Panc1 (cell line): ENCODE measurements at regions not wholly inside any gene's neighbourhood (a gene's known extent, or its start where the extent isn't known, plus 50 kb on each side); places are given as distances from the start of the nearest gene placed in this dataset.

Experiments used
- ATAC-seq: fragments of 200-7000 bp; cut with Tn5 transposase; 2 replicates; pipeline ENCODE4 v1.9.1; 2020; ENCODE audit warnings: mild to moderate bottlenecking, moderate library complexity
- BruUV-seq: library from RNA; stranded (reverse); fragments of 400-500 nt; replicated peaks from 2 replicates; lab custom pipeline; 2021; lab: Mats Ljungman, UMichigan
- CTCF ChIA-PET: fragments of 300-600 bp; sonication (Branson Sonifier 250); formaldehyde crosslinking; loops from one replicate; lab custom pipeline; 2022; ENCODE audit warnings: antibody characterized with exemption; lab: Charles Lee
- POLR2A ChIA-PET: fragments of 300-600 bp; sonication (Branson Sonifier 250); formaldehyde crosslinking; loops from one replicate; lab custom pipeline; 2022; ENCODE audit warnings: antibody characterized with exemption; lab: Charles Lee
- DNase-seq: peaks from one replicate; pipeline ENCODE4 v3.0.0-alpha.2; 2010; ENCODE audit warnings: low read depth, low spot score
- H3K27ac ChIP-seq: 2 replicates; pipeline ENCODE4 v1.5.1; 2011; ENCODE audit warnings: mild to moderate bottlenecking, low read length, inconsistent platforms
- H3K27me3 ChIP-seq: fragments of 200-500 bp; sonication (Bioruptor generic); 2 replicates; pipeline ENCODE4 v1.6.0; 2014; ENCODE audit warnings: low read length, inconsistent platforms; ENCODE audit not compliant: control insufficient read depth, insufficient read depth
- H3K36me3 ChIP-seq: fragments of 200-500 bp; sonication (Bioruptor generic); 2 replicates; pipeline ENCODE4 v1.5.1; 2014; ENCODE audit warnings: inconsistent platforms, mild to moderate bottlenecking, low read length, moderate library complexity; ENCODE audit not compliant: control insufficient read depth, insufficient read depth
- H3K4me1 ChIP-seq: 2 replicates; pipeline ENCODE4 v1.5.1; 2011; ENCODE audit warnings: inconsistent platforms, mild to moderate bottlenecking, low read length, moderate library complexity; ENCODE audit not compliant: control insufficient read depth, insufficient read depth
- H3K4me3 ChIP-seq, 2 experiments: 2 replicates each; pipeline ENCODE4 v1.5.1; 2011 to 2012; ENCODE audit warnings: low read depth in 2 of 2, low read length in 2 of 2, mild to moderate bottlenecking in 2 of 2, inconsistent platforms in 1 of 2, moderate library complexity in 1 of 2
- H3K9me3 ChIP-seq: fragments of 200-500 bp; sonication (Bioruptor generic); 2 replicates; pipeline ENCODE4 v1.5.1; 2014; ENCODE audit warnings: low read depth, mild to moderate bottlenecking, inconsistent platforms, low read length, moderate library complexity; ENCODE audit not compliant: control insufficient read depth, insufficient read depth
- CTCF ChIP-seq: fragments of 450-650 bp; IDR thresholded peaks from 2 replicates; pipeline ENCODE4 v1.5.1; 2017; ENCODE audit warnings: mild to moderate bottlenecking
- POLR2AphosphoS5 ChIP-seq: IDR thresholded peaks from 2 replicates; pipeline ENCODE4 v1.6.1; 2012; ENCODE audit warnings: mild to moderate bottlenecking, low read depth, low read length, moderate library complexity
- REST ChIP-seq, 2 experiments: IDR thresholded peaks; 2 replicates each; pipeline ENCODE4 v1.6.1; 2011 to 2012; ENCODE audit warnings: low read depth in 2 of 2, control low read depth in 1 of 2, low read length in 1 of 2, mild to moderate bottlenecking in 1 of 2, moderate library complexity in 1 of 2; ENCODE audit not compliant: insufficient read depth in 1 of 2
- SIN3A ChIP-seq: IDR thresholded peaks from 2 replicates; pipeline ENCODE4 v1.6.1; 2012; ENCODE audit warnings: low read depth, mild to moderate bottlenecking, low read length, moderate library complexity, borderline replicate concordance; ENCODE audit not compliant: insufficient read depth
- TCF7L2 ChIP-seq: IDR thresholded peaks from 2 replicates; pipeline ENCODE4 v1.6.1; 2011; ENCODE audit warnings: mild to moderate bottlenecking, low read depth, low read length, inconsistent platforms
- in situ Hi-C: cut with HindIII; loops from 2 replicates; pipeline ENCODE4 v1.10.0; 2016; ENCODE audit warnings: low sequenced_read_pairs, low pct_unique_long_range_greater_than_20kb
- intact Hi-C: fragments of 100-400 bp; cut with micrococcal nuclease; formaldehyde crosslinking; loops from one replicate; pipeline ENCODE4 v1.10.0; 2022; ENCODE audit not compliant: unreplicated experiment

- Histone ChIP-seq H3K9me3 (no peaks in the 10 kb centered on the region), H3K4me1 (peaks cover 6% of the 10 kb centered on the region; the same call in 1 of the 2 replicates), H3K27me3 (peaks cover 11% of the 10 kb centered on the region; the same call in 1 of the 2 replicates), H3K27ac (no peak overlapping the region), H3K4me3 (no peak overlapping the region), H3K36me3 (no peaks in the 10 kb centered on the region)
- TF ChIP-seq CTCF (no peak), REST (IDR thresholded peaks at IDR 0.05; ENCODE audit: insufficient read depth in 1 of 2, low read depth in 2 of 2, low read length in 1 of 2) (no peak), SIN3A (no peak), POLR2AphosphoS5 (no peak), TCF7L2 (no peak)
- no peak for DNase-seq
- no TSS peak for BruUV-seq
- POLR2A ChIA-PET = interaction anchor here (0.7 kb wide), 1 partner anchor 22 kb away, joined by 3 read pairs; no protein-coding TSS in a partner anchor
- intact Hi-C loops (no loop called here), in situ Hi-C loops (no loop called here)
- CTCF ChIA-PET = interaction anchor here (0.6 kb wide), 1 partner anchor 275 kb away, joined by 4 read pairs; no protein-coding TSS in a partner anchor
- ATAC-seq = no peak
Measured at GRCh38 chr3:127139601-127140500, 53.1 kb upstream of the PRR23E start.

DNA sequence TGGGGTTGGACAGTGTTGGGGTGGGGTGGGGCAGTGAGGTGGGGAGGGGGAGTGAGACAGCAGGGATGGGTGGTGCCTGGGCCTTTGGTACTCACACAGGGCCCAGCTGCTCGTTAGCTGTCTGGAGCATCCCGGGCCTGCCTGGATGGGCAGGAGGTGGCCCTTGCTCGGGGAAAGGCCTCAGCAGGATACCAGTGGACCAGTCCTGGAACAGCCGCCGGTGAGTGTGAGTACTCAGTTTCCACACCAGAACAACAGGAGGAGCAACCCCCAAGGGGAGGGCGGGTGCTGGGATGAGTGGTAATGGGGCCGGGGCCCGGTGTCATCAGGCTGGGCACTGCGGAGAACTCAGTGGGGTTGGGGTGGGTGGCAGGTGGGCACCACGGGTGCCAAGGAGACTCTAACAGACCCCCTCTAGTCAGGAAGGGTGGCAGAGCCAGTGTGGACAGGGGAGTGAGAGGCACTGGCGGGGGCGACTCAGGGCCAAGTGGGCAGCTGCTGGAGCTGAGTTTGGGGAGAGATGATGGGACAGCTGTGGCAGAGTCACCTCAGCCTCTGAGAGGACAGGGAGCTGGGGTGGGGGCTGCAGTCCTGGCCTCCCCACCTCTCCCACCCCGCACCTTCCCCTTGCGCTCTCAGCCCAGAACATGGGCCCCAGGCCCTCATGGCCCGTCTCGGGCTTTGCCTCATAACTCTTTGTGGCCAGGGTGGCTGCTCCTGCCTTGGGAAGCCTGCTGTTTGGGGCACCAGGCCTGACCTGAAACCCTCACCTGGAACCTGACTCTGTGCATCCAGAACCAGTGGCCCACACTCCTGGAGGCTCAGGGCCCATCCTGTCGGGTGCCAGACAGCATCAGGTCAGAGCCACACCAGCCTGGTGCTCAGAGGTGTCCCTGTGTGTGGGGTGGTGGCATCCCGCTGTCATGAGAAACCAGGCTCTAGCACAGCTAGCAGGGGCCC, 52.1 kb upstream of the PRR23E start:
- H3K27me3 ChIP-seq = peaks cover 9% of the 10 kb centered on the region; the same call in 1 of the 2 replicates
- H3K4me3 ChIP-seq = no peak overlapping the region
- ChIA-PET POLR2A (no interaction called here), CTCF (no interaction called here)
- no peaks in the 10 kb centered on the region for H3K36me3 ChIP-seq
- TF ChIP-seq CTCF (no peak), REST (IDR thresholded peaks at IDR 0.05; ENCODE audit: insufficient read depth in 1 of 2, low read depth in 2 of 2, low read length in 1 of 2) (no peak), SIN3A (no peak), POLR2AphosphoS5 (no peak), TCF7L2 (no peak)
- intact Hi-C loops = no loop called here
- H3K4me1 ChIP-seq = peaks cover 2% of the 10 kb centered on the region; the same call in 1 of the 2 replicates
- BruUV-seq = no TSS peak
- H3K9me3 ChIP-seq = no peaks in the 10 kb centered on the region
- in situ Hi-C loops = no loop called here
- no peak overlapping the region for H3K27ac ChIP-seq
- ATAC-seq = no peak
- no peak for DNase-seq
